Mononuclear cell (primary cell): ENCODE measurements at regions not wholly inside any gene's neighbourhood (a gene's known extent, or its start where the extent isn't known, plus 50 kb on each side); places are given as distances from the start of the nearest gene placed in this dataset.

Experiments used
- H3K27me3 ChIP-seq: 2 replicates; pipeline ENCODE4 v1.6.0; 2011; ENCODE audit warnings: low read length, control low read depth; ENCODE audit not compliant: insufficient read depth
- H3K4me1 ChIP-seq: 2 replicates; pipeline ENCODE4 v1.5.1; 2011; ENCODE audit warnings: mild to moderate bottlenecking, low read length, control low read depth; ENCODE audit not compliant: insufficient read depth
- H3K4me3 ChIP-seq: 2 replicates; pipeline ENCODE4 v1.5.1; 2011; ENCODE audit warnings: mild to moderate bottlenecking, low read length, moderate library complexity
- H3K9me3 ChIP-seq: 2 replicates; pipeline ENCODE4 v1.5.1; 2011; ENCODE audit warnings: low read depth, mild to moderate bottlenecking, control low read depth, low read length

DNA sequence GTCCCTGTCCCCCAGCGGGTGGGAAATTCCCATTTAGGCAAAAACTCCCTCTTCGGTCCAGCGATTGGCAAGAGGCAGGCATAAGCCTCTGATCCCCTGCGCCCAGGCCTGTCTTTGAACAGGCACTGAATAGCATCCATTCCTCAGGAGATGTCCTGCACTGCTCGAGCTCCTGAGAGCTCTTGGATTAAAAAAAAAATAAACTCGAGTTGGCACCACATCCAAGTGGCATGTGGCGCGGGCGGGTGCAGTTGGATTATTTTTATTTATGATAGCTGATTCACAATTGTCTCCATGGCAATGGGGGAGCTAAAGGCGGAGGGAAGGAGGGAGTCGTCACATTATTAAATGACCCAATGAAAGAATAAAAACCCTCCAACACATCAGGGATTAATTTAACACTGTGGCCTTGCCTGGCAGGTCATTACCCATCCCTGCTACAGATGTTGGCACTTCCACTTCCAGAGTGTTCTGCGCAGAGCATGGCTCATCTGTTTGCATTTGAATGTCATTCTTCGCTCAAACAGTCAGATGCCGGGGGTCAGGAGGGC is 207.2 kb downstream of the AACS start:
- Histone ChIP-seq H3K4me1 (no peaks in the 10 kb centered on the region), H3K9me3 (no peaks in the 10 kb centered on the region)

DNA sequence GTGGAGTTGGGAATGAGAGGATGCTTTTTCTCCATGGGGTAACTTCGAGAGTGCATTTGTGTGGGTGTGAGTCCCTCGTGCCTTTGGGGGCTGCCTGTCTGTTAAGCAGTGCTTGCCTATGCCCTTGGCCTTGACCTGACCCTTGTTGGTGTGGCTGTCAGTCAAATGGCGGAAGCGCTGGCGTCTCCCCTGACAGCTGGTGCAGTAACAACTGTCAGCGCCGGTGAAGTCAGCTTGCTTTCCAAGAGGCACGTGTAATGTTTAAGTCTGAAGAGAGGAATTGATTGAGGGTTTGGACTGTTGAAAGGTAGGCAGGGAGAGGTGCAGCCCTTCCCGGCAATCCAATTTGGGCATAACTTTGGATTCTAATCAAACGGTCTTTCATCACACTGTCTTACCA is 211.3 kb downstream of the AACS start:
- no peak overlapping the region for H3K4me3 ChIP-seq
- H3K27me3 ChIP-seq = peaks cover 2% of the 10 kb centered on the region
- no peaks in the 10 kb centered on the region for H3K9me3 ChIP-seq
- H3K4me1 ChIP-seq = no peaks in the 10 kb centered on the region

More for the DNA sequence above, 207.2 kb downstream of the AACS start:
- no peaks in the 10 kb centered on the region for H3K27me3 ChIP-seq
- H3K4me3 ChIP-seq = no peak overlapping the region

DNA sequence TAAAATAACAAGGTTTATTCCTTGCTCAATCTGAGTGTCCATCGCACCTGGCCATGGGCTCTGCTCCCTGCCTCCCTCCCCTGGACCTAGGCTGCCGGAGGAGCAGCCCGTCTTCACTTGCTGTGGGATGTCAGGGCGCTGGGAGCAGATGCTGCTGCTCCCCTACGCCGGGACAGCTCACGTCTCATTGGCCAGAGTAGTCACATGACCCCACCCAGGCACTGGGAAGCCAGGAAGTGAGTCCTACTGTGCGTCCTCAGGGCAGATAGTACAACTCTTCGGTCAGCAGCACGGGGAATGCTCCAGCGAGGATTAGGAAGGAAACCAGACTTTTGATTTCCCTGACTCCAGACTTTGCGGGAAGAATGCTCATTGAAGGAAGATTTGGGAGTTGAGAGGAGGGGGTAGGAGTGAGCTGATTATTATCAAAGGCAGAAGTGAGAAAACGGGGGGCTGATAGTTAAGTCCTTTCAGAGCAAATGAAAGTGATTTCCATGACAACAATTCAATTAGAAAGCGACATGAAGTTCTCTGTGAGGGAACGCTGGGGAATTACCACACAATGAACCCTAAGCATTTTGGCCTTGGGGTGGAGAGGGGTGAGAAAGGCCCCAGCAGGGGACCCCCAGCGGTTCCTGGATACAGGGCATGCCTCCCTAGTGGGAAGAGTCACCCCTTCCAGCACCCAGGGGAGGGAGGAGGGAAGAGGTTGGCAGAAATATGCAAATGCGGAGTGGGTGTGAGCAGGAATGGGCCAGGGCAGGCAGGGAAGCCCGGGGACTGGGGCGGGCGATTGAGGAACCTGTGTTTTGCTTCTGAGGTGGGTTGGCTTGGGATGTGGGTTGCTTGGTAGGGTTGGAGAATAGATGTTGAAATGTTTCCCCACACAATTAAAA is 215.5 kb downstream of the AACS start:
- no peaks in the 10 kb centered on the region for H3K9me3 ChIP-seq
- H3K27me3 ChIP-seq = peaks cover 2% of the 10 kb centered on the region
- no peak overlapping the region for H3K4me3 ChIP-seq
- no peaks in the 10 kb centered on the region for H3K4me1 ChIP-seq

DNA sequence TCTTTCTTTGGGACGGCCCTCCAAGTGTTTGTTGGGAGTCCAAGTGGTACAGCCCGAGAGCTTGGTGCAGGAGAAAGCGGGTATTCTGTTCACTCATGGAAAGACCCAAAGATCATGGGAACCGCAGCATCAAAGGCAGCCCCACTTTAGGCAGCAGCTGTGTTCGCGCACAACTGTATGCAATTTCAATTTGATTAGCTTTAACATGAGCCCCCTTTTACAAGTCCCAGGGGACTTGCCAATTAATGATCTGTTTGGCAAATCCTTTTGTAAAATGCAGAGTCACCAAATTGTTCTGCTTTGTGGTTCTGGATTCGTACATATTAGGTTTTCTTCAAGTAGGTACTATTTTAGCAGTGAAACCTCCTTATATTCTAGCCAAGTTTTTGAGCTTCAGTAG is 217.7 kb downstream of the AACS start:
- peaks cover 2% of the 10 kb centered on the region for H3K27me3 ChIP-seq
- no peak overlapping the region for H3K4me3 ChIP-seq
- no peaks in the 10 kb centered on the region for H3K9me3 ChIP-seq
- no peaks in the 10 kb centered on the region for H3K4me1 ChIP-seq

DNA sequence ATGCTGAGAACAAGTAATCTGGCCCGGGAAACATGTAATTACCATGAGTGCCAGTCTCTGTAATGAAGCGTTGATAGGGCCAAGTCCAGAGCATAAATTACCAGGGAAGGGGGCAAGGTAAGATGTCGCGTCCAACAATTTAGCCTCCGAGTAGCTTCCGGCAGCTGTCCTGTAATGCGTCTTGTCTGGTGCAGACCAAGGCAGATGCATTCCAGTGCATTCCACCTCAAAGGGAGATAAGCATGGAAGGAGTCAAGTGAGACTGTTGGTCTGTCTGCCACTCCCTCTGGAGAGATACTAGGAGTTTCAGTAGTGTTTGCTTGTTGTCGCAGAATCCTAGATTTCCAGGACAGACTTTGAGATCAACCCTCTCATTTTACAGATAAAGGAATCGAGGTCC is 218.3 kb downstream of the AACS start:
- Histone ChIP-seq H3K4me3 (no peak overlapping the region), H3K4me1 (no peaks in the 10 kb centered on the region)

DNA sequence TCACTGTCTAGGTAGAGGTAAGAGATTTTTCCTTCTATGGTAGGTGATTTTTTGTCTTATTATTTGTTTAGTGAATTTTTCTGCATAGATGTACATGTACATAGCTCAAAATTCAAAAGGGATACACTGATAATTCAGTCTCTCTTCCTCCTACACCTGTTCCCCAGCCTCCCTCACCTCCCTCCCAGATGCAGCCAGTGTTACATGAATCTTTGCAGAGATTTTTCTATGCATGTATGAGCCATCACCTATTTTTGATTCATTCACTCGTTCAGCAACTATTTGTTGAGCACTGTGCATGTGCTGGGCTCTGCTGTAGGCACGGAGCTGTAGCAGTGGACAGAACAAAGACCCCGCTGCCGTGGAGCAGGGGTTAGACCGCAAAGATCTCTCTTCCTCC is 218.9 kb downstream of the AACS start:
- Histone ChIP-seq H3K4me1 (no peaks in the 10 kb centered on the region), H3K27me3 (peaks cover 2% of the 10 kb centered on the region), H3K9me3 (no peaks in the 10 kb centered on the region)

More for the DNA sequence above, 218.3 kb downstream of the AACS start:
- peaks cover 2% of the 10 kb centered on the region for H3K27me3 ChIP-seq
- H3K9me3 ChIP-seq = no peaks in the 10 kb centered on the region

DNA sequence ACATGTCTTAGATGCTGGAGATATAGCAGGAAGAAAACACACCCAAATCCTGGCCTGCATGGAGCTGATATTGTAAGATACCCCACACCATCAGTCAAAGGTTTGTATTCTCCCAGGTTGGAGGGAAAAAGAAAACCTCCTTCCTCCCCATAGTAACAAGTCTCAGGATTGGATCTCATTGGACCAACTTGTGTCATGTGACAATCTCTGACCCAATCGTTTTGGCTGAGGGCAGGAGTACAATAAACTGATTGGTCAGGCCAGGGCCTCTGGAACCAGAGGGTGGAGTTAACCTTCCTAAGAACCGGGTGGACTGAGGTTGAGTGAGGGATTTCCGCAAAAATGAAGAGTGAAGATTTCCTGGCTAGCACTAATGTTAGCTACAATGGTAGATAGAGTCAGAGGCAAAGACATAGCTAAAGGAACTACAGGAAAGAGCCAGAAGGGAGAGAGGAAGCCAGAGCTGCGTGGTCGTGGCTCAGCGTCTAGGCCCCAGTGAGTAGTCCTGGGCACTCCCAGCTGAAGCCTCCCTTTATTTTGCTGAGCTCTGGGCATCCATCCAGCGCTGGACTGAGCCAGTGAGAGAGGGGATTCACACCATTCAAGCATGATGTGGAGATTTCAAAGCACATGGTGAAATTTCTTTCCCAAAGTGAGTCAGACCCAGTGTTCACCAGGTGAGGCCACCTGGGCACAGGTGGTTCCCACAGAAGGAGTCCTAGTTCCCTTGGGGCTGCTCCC is 219.9 kb downstream of the AACS start:
- Histone ChIP-seq H3K4me1 (no peaks in the 10 kb centered on the region), H3K9me3 (no peaks in the 10 kb centered on the region), H3K27me3 (peaks cover 2% of the 10 kb centered on the region), H3K4me3 (no peak overlapping the region)

More for the DNA sequence above, 218.9 kb downstream of the AACS start:
- no peak overlapping the region for H3K4me3 ChIP-seq

DNA sequence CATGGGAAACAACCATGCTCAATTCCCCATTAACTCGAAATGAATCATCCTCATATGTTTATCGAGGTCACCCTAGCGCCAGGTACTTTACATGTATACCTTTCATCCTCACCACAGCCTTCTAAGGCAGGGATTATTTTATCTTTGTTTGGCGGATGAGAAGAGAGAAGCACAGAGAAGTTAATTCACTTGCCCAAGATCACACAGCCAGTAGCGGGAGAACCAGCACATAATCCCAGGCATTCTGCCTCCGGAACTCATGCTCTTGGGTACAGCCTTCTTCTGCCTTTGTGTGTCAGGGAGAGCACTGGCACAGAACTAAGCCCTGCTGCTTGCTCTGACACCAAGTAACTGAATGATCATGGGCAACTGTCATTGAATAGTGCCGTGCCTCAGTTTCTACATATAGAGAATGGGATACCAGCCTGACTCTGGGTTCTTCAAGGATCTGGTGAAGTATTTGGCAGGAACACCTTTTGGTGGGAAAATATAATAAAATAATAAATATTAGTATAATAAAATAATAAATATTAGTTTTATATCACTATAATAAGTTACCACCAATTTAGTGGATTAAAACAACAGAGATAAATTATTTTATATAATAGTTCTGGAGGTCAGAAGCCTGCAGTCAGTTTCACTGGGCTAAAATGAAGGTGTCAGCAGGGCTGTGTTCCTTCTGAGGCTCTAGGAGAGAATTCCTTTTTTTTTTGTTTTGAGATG is 220.9 kb downstream of the AACS start:
- H3K9me3 ChIP-seq = no peaks in the 10 kb centered on the region
- no peaks in the 10 kb centered on the region for H3K27me3 ChIP-seq
- no peaks in the 10 kb centered on the region for H3K4me1 ChIP-seq
- no peak overlapping the region for H3K4me3 ChIP-seq

DNA sequence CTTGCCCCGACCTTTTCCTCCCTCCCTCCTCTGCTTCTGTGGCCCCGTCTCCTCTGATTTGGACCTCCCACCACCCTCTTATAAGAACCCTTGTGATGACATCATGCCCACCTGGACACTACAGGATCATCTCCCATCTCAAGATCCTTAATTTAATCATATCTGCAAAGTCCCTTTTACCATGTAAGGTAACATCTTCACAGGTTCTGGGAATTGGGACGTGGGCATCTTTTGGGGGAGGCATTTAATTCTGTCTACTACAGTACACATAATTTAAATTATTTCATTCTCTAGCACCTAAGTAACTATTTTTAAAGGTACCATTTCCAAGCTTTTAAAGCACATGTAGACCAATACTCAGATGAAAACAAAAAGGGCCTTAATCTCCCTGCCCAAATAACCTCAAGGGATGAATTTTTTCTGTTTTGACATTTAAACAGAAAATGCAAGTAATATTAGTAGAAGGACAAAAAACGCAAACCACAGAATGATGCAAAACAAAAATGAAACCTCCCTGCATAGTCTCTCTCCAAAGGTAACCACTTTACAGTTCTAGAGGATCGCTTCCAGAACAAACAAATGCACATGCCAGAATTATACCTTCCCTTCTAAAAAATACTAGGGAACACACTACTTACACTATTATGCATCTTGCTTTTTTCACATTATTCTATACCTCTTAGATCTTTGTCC is 222.1 kb downstream of the AACS start:
- no peaks in the 10 kb centered on the region for H3K9me3 ChIP-seq
- no peaks in the 10 kb centered on the region for H3K4me1 ChIP-seq
- H3K4me3 ChIP-seq = no peak overlapping the region
- no peaks in the 10 kb centered on the region for H3K27me3 ChIP-seq

DNA sequence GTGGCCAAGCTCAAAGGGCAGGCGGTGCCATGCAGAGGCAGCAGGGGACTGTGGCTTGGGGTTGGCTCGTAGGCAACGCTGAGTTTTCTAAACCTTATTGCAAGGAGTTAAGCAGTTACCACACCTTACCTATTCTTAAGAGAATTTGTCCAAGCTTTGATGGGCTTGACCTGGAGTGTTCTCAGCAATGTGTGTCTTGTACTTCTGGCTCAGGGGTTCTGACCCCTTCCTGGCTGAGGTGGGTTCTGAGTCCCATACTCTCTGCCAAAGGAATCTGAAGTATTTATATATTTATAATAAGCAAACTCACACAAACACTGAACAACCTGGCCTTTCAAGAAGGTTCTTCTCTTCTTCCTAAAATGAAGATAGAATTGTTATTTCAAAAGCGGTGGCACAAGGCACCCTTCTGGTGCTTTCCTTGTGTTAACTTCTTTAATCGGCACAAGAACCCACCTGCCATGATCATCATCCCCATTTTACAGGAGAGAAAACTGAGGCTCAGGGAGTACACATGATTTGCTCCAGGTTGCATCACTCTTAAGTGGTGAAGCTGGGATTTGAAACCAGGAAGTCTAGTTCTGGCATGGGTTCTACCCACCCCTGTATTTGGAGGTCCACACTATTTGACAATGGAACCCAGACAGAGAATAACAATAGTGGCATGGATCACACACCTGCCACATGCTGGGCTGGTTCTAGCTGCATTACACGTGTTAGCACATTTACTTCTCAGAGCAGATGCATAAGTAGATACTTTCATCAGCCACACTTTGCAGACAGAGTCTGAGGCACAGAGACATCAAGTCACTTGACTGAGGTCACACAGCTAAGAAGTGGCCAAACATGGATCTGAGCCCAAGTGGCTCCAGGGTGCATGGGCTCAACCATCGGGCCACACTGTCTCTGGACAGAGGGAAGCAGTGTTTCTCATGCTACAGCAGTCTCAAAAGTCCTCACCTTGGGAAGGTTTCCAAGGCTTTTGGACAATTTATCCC is 224.0 kb downstream of the AACS start:
- no peaks in the 10 kb centered on the region for H3K4me1 ChIP-seq
- no peaks in the 10 kb centered on the region for H3K27me3 ChIP-seq
- H3K9me3 ChIP-seq = no peaks in the 10 kb centered on the region
- no peak overlapping the region for H3K4me3 ChIP-seq

DNA sequence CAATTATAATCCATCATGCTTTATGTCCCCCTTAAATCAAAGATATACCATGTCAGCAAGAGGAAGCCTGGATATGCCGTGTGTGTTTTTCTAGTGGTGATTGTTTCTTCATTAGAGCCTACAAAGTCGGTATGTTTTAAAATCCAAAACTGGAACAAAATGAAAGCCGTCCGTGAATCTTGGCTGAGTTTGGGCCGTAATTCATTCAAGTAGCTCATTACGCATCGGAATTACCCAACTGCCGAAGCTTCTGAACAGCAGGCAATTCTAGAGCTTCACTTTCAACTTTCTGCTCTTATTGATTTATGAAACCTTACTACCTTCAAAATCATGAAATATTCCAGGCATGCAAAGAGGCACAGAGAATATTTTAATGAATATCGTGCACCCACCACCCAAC is 224.7 kb downstream of the AACS start:
- Histone ChIP-seq H3K9me3 (no peaks in the 10 kb centered on the region), H3K4me1 (no peaks in the 10 kb centered on the region), H3K27me3 (no peaks in the 10 kb centered on the region), H3K4me3 (no peak overlapping the region)

DNA sequence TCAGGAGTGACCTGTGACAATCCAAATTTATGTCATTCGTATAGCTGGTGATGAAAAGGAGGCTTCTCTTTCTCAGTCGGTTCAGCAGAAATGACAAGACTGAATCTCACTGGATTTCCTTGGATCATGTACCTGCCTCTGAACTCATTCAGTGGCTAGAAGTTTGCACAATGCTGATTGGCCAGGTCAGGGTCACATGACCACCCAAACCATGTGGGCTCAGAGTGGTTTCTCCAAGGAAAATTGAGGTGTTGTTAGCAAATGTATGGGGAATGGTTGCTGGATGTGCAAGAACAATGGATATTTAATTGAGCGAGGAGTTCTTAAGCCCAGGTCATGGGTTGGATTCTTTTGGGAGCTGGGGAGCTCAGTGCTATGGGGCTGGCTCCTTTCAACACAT is 227.5 kb downstream of the AACS start:
- no peaks in the 10 kb centered on the region for H3K9me3 ChIP-seq
- no peak overlapping the region for H3K4me3 ChIP-seq
- H3K4me1 ChIP-seq = no peaks in the 10 kb centered on the region
- H3K27me3 ChIP-seq = no peaks in the 10 kb centered on the region

DNA sequence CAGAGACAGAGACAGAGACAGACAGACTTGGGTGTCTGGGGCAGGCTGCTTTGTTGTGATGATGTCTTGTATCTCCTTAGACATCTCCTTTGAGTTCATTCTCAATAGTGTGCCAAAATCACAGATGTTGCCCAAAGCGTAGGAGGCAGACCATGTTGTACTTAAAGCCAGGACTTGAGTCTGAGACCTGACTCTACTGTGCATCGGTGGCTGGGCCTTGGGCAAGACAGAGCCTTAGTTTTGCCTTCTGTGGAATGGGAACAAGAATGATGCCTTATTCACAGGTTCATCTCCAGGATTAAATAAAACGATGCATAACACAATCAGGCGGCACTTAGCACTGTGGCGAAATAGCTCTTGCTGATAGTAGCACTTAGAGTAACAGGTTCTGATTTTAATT is 230.3 kb downstream of the AACS start:
- no peak overlapping the region for H3K4me3 ChIP-seq
- no peaks in the 10 kb centered on the region for H3K27me3 ChIP-seq
- H3K4me1 ChIP-seq = no peaks in the 10 kb centered on the region
- no peaks in the 10 kb centered on the region for H3K9me3 ChIP-seq
